Activated naive CD8-positive, alpha-beta T cell treated with anti-CD3 and anti-CD28 coated beads for 36 hours (primary cell): ENCODE measurements at regions not wholly inside any gene's neighbourhood (a gene's known extent, or its start where the extent isn't known, plus 50 kb on each side); places are given as distances from the start of the nearest gene placed in this dataset.
"Not testable (repeated sequence)": the region's sequence is repeated elsewhere in the genome, so short reads cannot be mapped to it uniquely, and the experiment has no call there.

Source experiments
- DNase-seq: peaks from one replicate; pipeline ENCODE4 v3.0.0; 2021
- H3K27ac Mint-ChIP-seq: one replicate; pipeline ENCODE4 v1.8.0; 2022; ENCODE audit warnings: mild to moderate bottlenecking, moderate library complexity, mixed read lengths
- H3K27me3 Mint-ChIP-seq: one replicate; pipeline ENCODE4 v1.8.0; 2022; ENCODE audit warnings: mild to moderate bottlenecking, mixed read lengths
- H3K36me3 Mint-ChIP-seq: one replicate; pipeline ENCODE4 v1.8.0; 2021; ENCODE audit warnings: mild to moderate bottlenecking, mixed read lengths
- H3K4me1 Mint-ChIP-seq: one replicate; pipeline ENCODE4 v1.8.0; 2021; ENCODE audit warnings: mixed read lengths
- H3K4me3 Mint-ChIP-seq: one replicate; pipeline ENCODE4 v1.8.0; 2022; ENCODE audit warnings: mild to moderate bottlenecking, moderate library complexity, mixed read lengths
- H3K9me3 Mint-ChIP-seq: one replicate; pipeline ENCODE4 v1.8.0; 2022; ENCODE audit warnings: mixed read lengths

DNA sequence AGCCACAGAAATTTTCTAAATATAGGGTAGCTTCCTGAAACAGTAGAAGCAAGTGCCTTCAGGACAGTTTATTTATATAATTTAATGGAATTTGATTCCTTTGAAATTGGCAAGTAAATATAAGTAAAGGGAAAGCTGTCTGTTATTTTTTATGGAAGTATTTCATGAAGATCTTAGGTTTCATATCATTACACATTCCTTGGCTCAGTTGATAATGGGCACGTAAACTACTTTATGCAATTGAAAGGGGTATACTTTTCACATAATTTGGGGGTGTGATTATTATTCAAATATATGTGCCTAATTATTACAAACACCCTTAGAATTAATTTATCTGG lies 71.1 kb upstream of the RAP1B start:
- Mint-ChIP-seq H3K4me3 (peak overlapping the region; percentile 26), H3K36me3 (peaks cover 12% of the 10 kb centered on the region), H3K27ac (peak overlapping the region; percentile 92), H3K4me1 (peaks cover 52% of the 10 kb centered on the region), H3K9me3 (peaks cover 13% of the 10 kb centered on the region), H3K27me3 (no peaks in the 10 kb centered on the region)
- no peak for DNase-seq

GRCh38 chr12:68540768-68541167 lies 69.9 kb upstream of the RAP1B start:
- Mint-ChIP-seq H3K27ac (peak overlapping the region; percentile 46), H3K36me3 (peaks cover 12% of the 10 kb centered on the region), H3K9me3 (peaks cover 16% of the 10 kb centered on the region), H3K4me1 (peaks cover 52% of the 10 kb centered on the region)
- not testable (repeated sequence) for H3K4me3 Mint-ChIP-seq, DNase-seq, H3K27me3 Mint-ChIP-seq

GRCh38 chr12:68547318-68547717 lies 63.4 kb upstream of the RAP1B start:
- not testable (repeated sequence) for H3K4me1 Mint-ChIP-seq, H3K27ac Mint-ChIP-seq, H3K27me3 Mint-ChIP-seq

GRCh38 chr12:68552605-68553195 lies 58.0 kb upstream of the RAP1B start:
- DNase-seq, H3K27ac Mint-ChIP-seq, H3K27me3 Mint-ChIP-seq, H3K4me3 Mint-ChIP-seq, H3K36me3 Mint-ChIP-seq: not testable (repeated sequence)
- peaks cover 13% of the 10 kb centered on the region for H3K4me1 Mint-ChIP-seq
- H3K9me3 Mint-ChIP-seq = peaks cover 14% of the 10 kb centered on the region

More at GRCh38 chr12:68547318-68547717, 63.4 kb upstream of the RAP1B start:
- Mint-ChIP-seq H3K9me3 (peaks cover 30% of the 10 kb centered on the region), H3K36me3 (peaks cover 15% of the 10 kb centered on the region)
- not testable (repeated sequence) for DNase-seq, H3K4me3 Mint-ChIP-seq

DNA sequence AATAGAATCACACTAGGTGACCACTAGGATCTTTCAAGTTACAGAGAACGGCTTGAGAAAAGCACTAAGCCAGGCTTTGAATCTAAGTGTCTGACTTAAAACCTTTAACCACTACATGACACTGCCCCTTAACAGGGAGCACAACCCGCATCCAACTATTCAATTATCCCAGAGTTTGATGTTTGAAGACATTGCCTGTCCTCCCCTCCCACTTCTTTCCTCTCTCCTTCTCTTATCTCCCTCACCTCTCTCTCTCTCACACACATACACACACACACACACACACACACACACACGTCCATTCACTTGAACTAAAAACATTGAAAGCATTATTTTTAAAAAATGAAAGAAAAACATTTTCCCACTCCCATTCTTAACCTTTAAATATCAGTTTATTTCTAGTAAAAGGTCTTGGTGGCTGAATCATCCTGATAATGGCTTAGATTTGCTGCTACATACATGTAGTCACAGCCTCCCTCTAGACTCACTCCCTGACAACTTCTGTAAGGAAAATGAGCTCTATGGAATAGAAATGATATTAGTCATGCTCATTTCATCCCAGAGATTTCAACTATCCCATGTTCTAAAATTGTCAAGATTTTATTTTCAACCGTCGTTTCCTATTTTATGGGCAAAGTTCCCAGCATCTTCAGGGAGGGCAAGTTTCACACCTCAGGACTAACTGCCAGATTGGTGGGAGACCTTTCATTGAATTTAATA lies 53.5 kb upstream of the RAP1B start:
- no peak overlapping the region for H3K27ac Mint-ChIP-seq
- no peaks in the 10 kb centered on the region for H3K27me3 Mint-ChIP-seq
- no peak overlapping the region for H3K4me3 Mint-ChIP-seq
- H3K4me1 Mint-ChIP-seq = peaks cover 37% of the 10 kb centered on the region
- H3K9me3 Mint-ChIP-seq = no peaks in the 10 kb centered on the region
- DNase-seq = no peak
- no peaks in the 10 kb centered on the region for H3K36me3 Mint-ChIP-seq

- peaks cover 45% of the 10 kb centered on the region for H3K4me1 Mint-ChIP-seq
- DNase-seq = no peak
- H3K27ac Mint-ChIP-seq = no peak overlapping the region
Observed at GRCh38 chr12:68559246-68559645, 51.5 kb upstream of the RAP1B start.

GRCh38 chr12:68559984-68560850 lies 50.5 kb upstream of the RAP1B start:
- H3K27ac Mint-ChIP-seq = no peak overlapping the region
- H3K36me3 Mint-ChIP-seq = no peaks in the 10 kb centered on the region
- H3K4me3 Mint-ChIP-seq = no peak overlapping the region
- no peaks in the 10 kb centered on the region for H3K27me3 Mint-ChIP-seq
- H3K4me1 Mint-ChIP-seq = peaks cover 53% of the 10 kb centered on the region
- no peaks in the 10 kb centered on the region for H3K9me3 Mint-ChIP-seq
- DNase-seq = no peak

More at GRCh38 chr12:68559246-68559645, 51.5 kb upstream of the RAP1B start:
- Mint-ChIP-seq H3K27me3 (no peaks in the 10 kb centered on the region), H3K9me3 (no peaks in the 10 kb centered on the region), H3K36me3 (no peaks in the 10 kb centered on the region), H3K4me3 (no peak overlapping the region)

- Mint-ChIP-seq H3K27ac (no peak overlapping the region), H3K9me3 (no peaks in the 10 kb centered on the region), H3K36me3 (no peaks in the 10 kb centered on the region), H3K4me1 (peaks cover 60% of the 10 kb centered on the region), H3K4me3 (no peak overlapping the region), H3K27me3 (no peaks in the 10 kb centered on the region)
- DNase-seq = no peak
Observed at GRCh38 chr12:68560851-68561422, 49.8 kb upstream of the RAP1B start.
